Adipose tissue (tissue), 3 donors: ENCODE measurements at regions not wholly inside any gene's neighbourhood (a gene's known extent, or its start where the extent isn't known, plus 50 kb on each side); places are given as distances from the start of the nearest gene placed in this dataset.

Source experiments
- H3K27ac ChIP-seq: one replicate; pipeline ENCODE4 v1.5.1; 2013; ENCODE audit warnings: low read depth, low read length
- WGBS, 3 donors: extraction: QIAGEN DNeasy Blood & Tissue Kit; methylation state at CpG; one replicate each; pipeline ENCODE4 v1.1.7; 2013; 5-methylcytosine and 5-hydroxymethylcytosine counted together
- donor health status: healthy with polysubstance abuse.
- donor health status: Bipolar disorder and iron deficiency.
- donor health status: healthy.

- no peak overlapping the region for H3K27ac ChIP-seq
- 81 to 84% (median 81%) methylated on average over 6 of the region's 6 CpGs for WGBS, 3 donors
Observed at GRCh38 chr7:68442931-68443631, 1155.2 kb upstream of the AUTS2 start.

DNA sequence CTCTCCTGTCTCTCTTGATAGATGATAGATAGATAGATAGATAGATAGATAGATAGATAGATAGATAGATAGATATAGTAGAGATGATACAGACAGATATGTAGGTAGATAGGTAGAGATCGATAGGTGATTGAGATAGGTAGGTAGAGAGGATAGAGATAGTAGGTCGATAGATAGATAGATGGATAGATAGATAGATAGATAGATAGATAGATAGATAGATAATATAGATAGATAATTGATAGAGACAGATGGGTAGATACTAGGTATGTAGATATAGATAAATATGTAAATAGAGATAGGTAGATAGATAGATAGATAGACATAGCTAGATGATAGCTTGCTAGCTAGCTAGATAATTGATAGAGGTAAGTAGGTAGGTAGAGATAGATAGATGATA is 1154.2 kb upstream of the AUTS2 start:
- H3K27ac ChIP-seq = no peak overlapping the region
- 83 to 94% (median 86%) methylated on average over 2 of the region's 2 CpGs for WGBS, 3 donors

DNA sequence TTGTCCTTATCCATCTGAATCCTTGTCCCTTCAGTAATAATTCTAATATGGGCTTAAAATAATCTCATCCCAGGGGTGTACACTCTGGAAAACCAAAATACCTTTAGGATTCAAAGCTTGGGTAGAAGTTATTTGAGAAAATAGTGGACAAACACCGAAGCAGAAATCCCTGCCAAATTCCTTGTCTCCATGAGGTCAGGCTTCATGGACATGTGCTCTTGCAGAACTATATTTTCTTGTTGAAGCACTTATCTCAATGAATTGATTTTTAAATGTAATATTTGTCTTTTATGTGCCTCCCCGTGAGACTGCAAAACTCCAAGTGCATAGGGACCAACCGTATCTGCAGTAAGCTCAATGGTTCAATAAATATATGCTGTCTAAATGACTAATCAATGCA is 1153.3 kb upstream of the AUTS2 start:
- 48 to 86% (median 82%) methylated on average over 3 of the region's 3 CpGs for WGBS, 3 donors
- H3K27ac ChIP-seq = no peak overlapping the region

DNA sequence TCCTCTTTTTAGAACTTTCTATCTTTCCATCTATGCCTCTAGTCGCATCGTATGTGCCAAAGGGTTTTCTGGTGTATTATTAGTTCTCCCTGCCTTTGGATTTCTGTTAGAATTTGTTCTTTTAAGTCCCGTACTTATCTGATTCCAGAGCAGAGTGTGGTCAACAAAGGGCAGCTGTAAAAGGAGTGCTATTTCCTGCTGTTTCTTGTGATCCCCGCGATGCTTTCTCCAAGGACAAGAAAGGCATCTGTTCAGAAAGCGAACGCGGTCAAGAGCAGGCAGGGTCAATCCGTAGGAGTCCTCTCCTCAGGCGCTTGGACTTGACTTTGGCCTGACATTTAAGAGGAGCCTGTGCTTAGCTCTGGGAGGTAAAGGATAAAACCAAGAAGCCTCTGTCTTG is 1152.1 kb upstream of the AUTS2 start:
- WGBS, 3 donors = 54 to 68% (median 55%) methylated on average over 10 of the region's 10 CpGs
- no peak overlapping the region for H3K27ac ChIP-seq

DNA sequence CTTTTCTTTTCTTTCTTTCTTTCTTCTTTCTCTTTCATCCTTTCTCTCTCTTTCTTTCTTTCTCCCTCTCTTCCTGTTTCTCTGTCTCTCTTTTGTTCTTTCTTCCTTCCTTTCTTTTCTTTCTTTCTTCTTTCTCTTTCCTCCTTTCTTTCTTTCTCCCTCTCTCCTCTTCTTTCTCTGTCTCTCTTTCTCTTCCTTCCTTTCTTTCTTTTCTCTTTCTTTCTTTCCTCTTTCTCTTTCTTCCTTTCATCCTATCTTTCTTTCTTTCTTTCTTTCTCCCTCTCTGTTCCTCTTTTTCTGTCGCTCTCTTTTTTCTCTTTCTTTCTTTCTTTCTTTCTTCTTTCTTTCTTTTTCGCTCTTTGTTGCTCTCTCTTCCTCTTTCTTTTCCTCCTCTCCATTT is 1149.2 kb upstream of the AUTS2 start:
- 77 to 91% (median 87%) methylated on average over 1 to 2 of the region's 2 CpGs for WGBS, 3 donors
- no peak overlapping the region for H3K27ac ChIP-seq

- WGBS, 3 donors = 71 to 81% (median 81%) methylated on average over 5 of the region's 5 CpGs
- H3K27ac ChIP-seq = no peak overlapping the region
Observed at GRCh38 chr7:68449816-68450215, 1148.5 kb upstream of the AUTS2 start.

DNA sequence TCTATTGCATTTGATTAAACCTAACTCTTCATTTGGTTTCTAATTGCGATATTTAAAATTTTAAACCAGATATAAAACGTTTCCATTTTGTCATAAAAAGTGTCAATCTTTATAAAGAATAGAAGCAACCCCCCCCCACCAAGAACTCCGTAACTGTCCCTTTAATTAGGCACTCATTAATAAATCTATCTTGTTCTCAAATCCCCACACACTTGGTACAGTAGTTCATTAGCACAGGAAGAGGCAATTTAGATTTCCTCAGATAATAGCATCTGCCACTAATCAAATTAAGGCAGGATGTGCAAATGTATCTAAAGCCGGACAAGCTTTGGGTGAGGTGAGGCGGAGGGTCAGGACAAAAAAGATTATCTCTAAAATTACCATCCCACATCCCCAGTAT is 1143.3 kb upstream of the AUTS2 start:
- no peak overlapping the region for H3K27ac ChIP-seq
- WGBS, 3 donors = 60 to 71% (median 62%) methylated on average over 5 of the region's 5 CpGs

- H3K27ac ChIP-seq = no peak overlapping the region
Observed at GRCh38 chr7:68456469-68456868, 1141.8 kb upstream of the AUTS2 start.

DNA sequence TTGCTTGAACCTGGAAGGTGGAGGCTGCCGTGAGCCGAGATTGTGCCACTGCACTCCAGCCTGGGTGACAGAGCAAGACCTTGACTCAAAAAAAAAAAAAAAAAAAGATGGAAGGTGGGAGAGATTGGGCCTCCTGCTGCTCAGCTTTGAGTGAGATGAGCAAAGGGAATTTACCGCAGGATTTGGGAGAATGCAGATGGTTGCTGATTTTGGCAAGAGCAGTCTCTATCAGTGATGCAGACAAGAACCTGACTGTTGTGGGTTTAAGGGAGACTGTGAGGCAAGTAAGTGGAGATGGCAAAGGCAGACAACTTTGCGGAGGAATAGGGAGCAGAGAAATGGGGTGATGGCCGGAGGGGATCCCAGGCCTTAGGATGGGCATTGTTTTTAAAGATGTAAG is 1140.8 kb upstream of the AUTS2 start:
- no peak overlapping the region for H3K27ac ChIP-seq
- 91 to 93% (median 93%) methylated on average over 5 of the region's 5 CpGs for WGBS, 3 donors

DNA sequence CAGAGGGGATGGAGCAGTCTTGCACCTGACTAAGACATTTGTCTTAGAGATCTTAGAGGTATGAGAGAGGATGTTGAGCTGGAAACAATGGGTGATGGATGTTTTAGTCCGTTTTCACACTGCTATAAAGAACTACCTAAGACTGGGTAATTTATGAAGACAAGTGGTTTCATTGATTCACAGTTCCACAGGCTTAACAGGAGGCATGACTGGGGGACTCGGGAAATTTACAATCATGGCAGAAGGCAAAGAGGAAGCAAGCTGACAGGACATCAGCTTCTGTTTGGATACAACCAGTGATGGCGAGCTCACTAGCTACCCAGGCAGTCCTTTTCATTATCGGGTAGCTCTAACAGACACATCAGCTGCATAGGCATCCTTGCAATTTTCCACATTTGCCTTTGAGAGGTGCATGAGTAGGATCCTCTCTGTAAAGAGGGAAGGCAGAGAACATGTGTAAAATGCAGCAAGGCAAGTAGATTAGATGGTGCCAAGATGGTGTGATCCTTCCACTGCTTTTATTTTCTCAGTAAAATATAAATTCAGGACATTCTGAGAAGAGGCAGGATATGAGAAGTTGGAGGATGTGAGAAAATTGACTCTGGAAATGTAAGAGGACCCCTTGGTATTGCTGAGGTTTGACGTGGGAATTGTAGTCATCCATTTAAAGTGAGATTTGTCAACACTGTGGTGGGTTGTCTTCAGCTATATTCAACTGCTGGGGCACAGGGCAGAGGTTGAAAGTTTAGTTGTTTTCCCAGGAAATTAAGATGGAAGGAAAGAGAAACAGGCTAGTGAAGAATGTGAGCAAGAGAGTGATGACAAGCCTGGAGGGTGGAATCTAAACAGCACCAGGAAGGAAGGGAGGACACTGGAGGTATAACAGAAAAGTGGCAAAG is 1140.0 kb upstream of the AUTS2 start:
- WGBS, 3 donors = 53 to 65% (median 64%) methylated on average over 5 of the region's 5 CpGs
- no peak overlapping the region for H3K27ac ChIP-seq

DNA sequence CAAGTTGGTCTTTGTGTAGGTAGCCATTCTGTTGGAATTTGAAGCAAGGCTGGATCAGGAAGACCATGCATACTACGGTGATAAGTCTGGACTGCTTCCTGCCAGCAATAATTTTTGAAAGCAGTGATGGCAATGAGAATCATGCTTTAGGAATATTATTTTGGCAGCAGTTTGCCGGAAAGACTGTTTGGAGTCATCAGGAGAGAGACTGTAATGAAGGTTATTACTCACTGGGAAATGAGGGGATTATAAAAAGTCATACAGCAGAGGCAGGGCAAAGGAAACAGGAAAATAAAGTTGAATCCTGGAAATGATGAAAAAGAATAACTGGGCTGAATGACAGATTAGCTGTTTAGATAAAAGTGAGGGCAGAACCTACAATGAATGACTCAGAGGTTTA is 1136.8 kb upstream of the AUTS2 start:
- 12 to 22% (median 21%) methylated on average over 2 of the region's 2 CpGs for WGBS, 3 donors
- H3K27ac ChIP-seq = no peak overlapping the region

GRCh38 chr7:68470836-68471435 is 1127.3 kb upstream of the AUTS2 start:
- H3K27ac ChIP-seq = no peak overlapping the region
- 34 to 71% (median 62%) methylated on average over 17 of the region's 17 CpGs for WGBS, 3 donors

DNA sequence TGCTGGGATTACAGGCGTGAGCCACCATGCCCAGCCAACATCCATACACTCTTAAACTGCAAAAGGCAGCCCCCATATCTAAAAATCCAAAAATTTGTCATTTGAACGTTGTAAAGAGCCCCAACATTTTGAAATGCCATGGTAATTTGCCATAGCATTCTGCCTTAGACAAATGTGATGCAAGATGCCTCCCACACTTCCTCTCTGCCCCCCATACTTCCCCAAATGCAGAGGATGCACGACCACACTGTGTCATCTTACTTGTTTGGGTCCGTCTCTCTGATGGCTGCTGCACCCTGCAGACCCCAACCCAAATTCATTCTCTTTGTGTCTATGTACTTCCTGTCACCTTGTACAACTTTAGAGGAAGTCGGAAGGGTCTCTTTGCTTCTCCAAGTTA is 1125.6 kb upstream of the AUTS2 start:
- WGBS, 3 donors = 58 to 66% (median 62%) methylated on average over 5 of the region's 5 CpGs
- no peak overlapping the region for H3K27ac ChIP-seq

- H3K27ac ChIP-seq = no peak overlapping the region
- 43 to 73% (median 69%) methylated on average over 5 of the region's 5 CpGs for WGBS, 3 donors
Observed at GRCh38 chr7:68474661-68475216, 1123.5 kb upstream of the AUTS2 start.

- WGBS, 3 donors = 66 to 72% (median 72%) methylated on average over 2 of the region's 2 CpGs
- H3K27ac ChIP-seq = no peak overlapping the region
Observed at GRCh38 chr7:68476966-68477365, 1121.3 kb upstream of the AUTS2 start.

DNA sequence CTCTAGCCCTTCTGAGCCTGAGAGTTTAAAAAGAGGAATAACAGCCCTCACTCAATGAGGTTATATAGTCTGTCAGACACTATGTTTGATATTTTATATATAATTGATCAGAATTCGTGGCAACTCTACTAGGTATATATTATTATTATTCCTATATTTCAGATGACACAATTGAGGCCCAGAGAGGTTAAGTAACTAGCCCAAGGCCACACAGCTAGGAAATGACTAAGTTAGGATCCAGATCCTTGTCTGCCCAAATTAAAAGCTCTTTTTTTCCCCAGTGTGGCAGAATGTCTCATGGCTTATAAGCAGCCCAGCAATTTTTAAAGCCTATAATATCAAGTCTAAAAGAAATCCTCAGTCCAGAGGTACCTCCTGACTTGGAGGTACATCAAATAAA is 1119.9 kb upstream of the AUTS2 start:
- H3K27ac ChIP-seq = no peak overlapping the region
- 35 to 53% (median 44%) methylated on average over 1 of the region's 1 CpG for WGBS, 3 donors

DNA sequence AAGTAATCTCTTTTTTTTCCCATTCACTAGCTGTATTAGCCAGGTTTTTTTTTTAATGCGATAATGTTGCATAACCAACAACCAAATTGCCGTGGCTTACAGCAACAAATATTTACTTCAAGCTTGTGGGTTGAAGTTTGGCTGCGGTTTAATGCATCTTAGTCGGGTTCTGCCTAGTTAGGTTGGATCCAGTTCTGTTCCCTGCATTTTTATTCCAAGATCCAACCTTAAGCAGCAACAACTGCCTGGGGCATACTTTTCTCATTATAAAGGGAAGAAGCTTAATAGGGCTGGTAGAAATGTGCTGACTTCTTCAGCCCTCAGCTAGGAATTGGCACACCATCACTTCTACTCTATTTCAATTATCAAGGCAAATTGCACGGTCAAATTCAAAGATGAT is 1115.5 kb upstream of the AUTS2 start:
- no peak overlapping the region for H3K27ac ChIP-seq
- WGBS, 3 donors = 88 to 90% (median 88%) methylated on average over 5 of the region's 5 CpGs

- H3K27ac ChIP-seq = no peak overlapping the region
- 82 to 89% (median 87%) methylated on average over 6 of the region's 6 CpGs for WGBS, 3 donors
Observed at GRCh38 chr7:68484731-68485130, 1113.5 kb upstream of the AUTS2 start.

GRCh38 chr7:68485253-68485917 is 1112.9 kb upstream of the AUTS2 start:
- H3K27ac ChIP-seq = no peak overlapping the region
- WGBS, 3 donors = 57 to 74% (median 62%) methylated on average over 2 of the region's 2 CpGs
